ENCODE measurements at regions not wholly inside any gene's neighbourhood (a gene's known extent, or its start where the extent isn't known, plus 50 kb on each side); places are given as distances from the start of the nearest gene placed in this dataset.

GRCh38 chr2:58918141-58918540 lies 677.0 kb upstream of the FANCL start:
- H3K9me3 ChIP-seq (ENCODE audit: control insufficient read depth, low read length): no peaks in the 10 kb centered on the region
- peaks cover 6% of the 10 kb centered on the region for H3K4me1 Mint-ChIP-seq
- H3K9me3 Mint-ChIP-seq: no peaks in the 10 kb centered on the region
- no peaks in the 10 kb centered on the region for H3K27me3 Mint-ChIP-seq (ENCODE audit: insufficient read depth)
- no peaks in the 10 kb centered on the region for H3K36me3 Mint-ChIP-seq (ENCODE audit: low read depth)
- no peaks in the 10 kb centered on the region for H3K36me3 ChIP-seq (ENCODE audit: control insufficient read depth, insufficient read depth, low read length)
- H3K27me3 ChIP-seq (ENCODE audit: control insufficient read depth, insufficient read depth, low read length, poor library complexity, severe bottlenecking): no peaks in the 10 kb centered on the region
- TF ChIP-seq CTCF (conservative IDR thresholded peaks at IDR 0.05): no peak
- no peak for DNase-seq
- 82 to 92% methylated on average over 1 to 2 of the region's 2 CpGs for WGBS, 2 experiments (ENCODE audit: insufficient coverage in 1 of 2, insufficient read length in 1 of 2)
- H3K4me3 Mint-ChIP-seq: no peak overlapping the region
- H3K4me3 ChIP-seq (ENCODE audit: low read length): no peak overlapping the region
- no peak overlapping the region for H3K27ac Mint-ChIP-seq
- H3K27ac ChIP-seq (ENCODE audit: low read depth, low read length): peak overlapping the region; percentile 24
- H3K4me1 ChIP-seq (ENCODE audit: control insufficient read depth, insufficient read depth, low read length): no peaks in the 10 kb centered on the region
- no peak overlapping the region for H3K9ac ChIP-seq (ENCODE audit: extremely low read depth, low read length, poor library complexity, severe bottlenecking)

- Mint-ChIP-seq H3K27ac (no peak overlapping the region), H3K4me1 (peaks cover 8% of the 10 kb centered on the region)
- TF ChIP-seq CTCF (conservative IDR thresholded peaks at IDR 0.05): no peak
These were observed 676.5 kb upstream of the FANCL start for GRCh38 chr2:58917596-58917995.

DNA sequence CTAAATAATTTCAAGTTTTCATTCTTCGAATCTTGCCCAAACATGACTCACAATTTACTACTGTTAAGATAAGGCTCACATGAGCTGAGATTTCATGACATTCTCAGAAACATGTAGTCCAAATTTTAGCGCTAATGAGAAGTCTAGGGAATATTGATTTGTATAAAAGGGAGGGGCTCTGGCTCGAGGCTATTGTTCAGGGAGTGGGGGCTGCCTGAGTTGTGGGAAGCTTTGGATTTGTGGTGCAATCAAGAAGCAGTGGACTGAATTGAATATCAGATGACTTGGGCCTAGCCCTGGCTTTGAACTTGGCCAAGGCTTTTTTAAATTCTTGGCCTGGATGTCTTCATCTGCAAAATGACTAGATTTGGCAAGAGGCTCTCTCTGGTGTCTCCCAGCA lies 674.9 kb upstream of the FANCL start:
- no peak overlapping the region for H3K4me3 Mint-ChIP-seq
- Histone ChIP-seq H3K27ac (ENCODE audit: low read depth, low read length) (no peak overlapping the region), H3K9ac (ENCODE audit: extremely low read depth, low read length, poor library complexity, severe bottlenecking) (no peak overlapping the region), H3K4me1 (ENCODE audit: control insufficient read depth, insufficient read depth, low read length) (no peaks in the 10 kb centered on the region), H3K27me3 (ENCODE audit: control insufficient read depth, insufficient read depth, low read length, poor library complexity, severe bottlenecking) (no peaks in the 10 kb centered on the region), H3K9me3 (ENCODE audit: control insufficient read depth, low read length) (no peaks in the 10 kb centered on the region), H3K36me3 (ENCODE audit: control insufficient read depth, insufficient read depth, low read length) (no peaks in the 10 kb centered on the region), H3K4me3 (ENCODE audit: low read length) (no peak overlapping the region)
- DNase-seq: no peak
- H3K27ac Mint-ChIP-seq: no peak overlapping the region
- peaks cover 8% of the 10 kb centered on the region for H3K4me1 Mint-ChIP-seq
- H3K27me3 Mint-ChIP-seq (ENCODE audit: insufficient read depth): no peaks in the 10 kb centered on the region
- TF ChIP-seq CTCF (conservative IDR thresholded peaks at IDR 0.05): no peak
- H3K36me3 Mint-ChIP-seq (ENCODE audit: low read depth): no peaks in the 10 kb centered on the region
- WGBS, 2 experiments (ENCODE audit: insufficient coverage in 1 of 2, insufficient read length in 1 of 2): 89 to 100% methylated on average over 1 to 3 of the region's 3 CpGs
- no peaks in the 10 kb centered on the region for H3K9me3 Mint-ChIP-seq

More at GRCh38 chr2:58917596-58917995, 676.5 kb upstream of the FANCL start:
- Histone ChIP-seq H3K36me3 (ENCODE audit: control insufficient read depth, insufficient read depth, low read length) (no peaks in the 10 kb centered on the region), H3K9ac (ENCODE audit: extremely low read depth, low read length, poor library complexity, severe bottlenecking) (no peak overlapping the region), H3K9me3 (ENCODE audit: control insufficient read depth, low read length) (no peaks in the 10 kb centered on the region), H3K27ac (ENCODE audit: low read depth, low read length) (no peak overlapping the region), H3K27me3 (ENCODE audit: control insufficient read depth, insufficient read depth, low read length, poor library complexity, severe bottlenecking) (no peaks in the 10 kb centered on the region), H3K4me3 (ENCODE audit: low read length) (no peak overlapping the region), H3K4me1 (ENCODE audit: control insufficient read depth, insufficient read depth, low read length) (no peaks in the 10 kb centered on the region)
- Mint-ChIP-seq H3K4me3 (no peak overlapping the region), H3K36me3 (ENCODE audit: low read depth) (no peaks in the 10 kb centered on the region), H3K27me3 (ENCODE audit: insufficient read depth) (no peaks in the 10 kb centered on the region), H3K9me3 (no peaks in the 10 kb centered on the region)
- WGBS, 2 experiments (ENCODE audit: insufficient coverage in 1 of 2, insufficient read length in 1 of 2): 89 to 92% methylated on average over 5 to 6 of the region's 6 CpGs
- no peak for DNase-seq

Measured in endodermal cell (in vitro differentiated cells).